Thoracic aorta (tissue), 2 donors: ENCODE measurements at regions not wholly inside any gene's neighbourhood (a gene's known extent, or its start where the extent isn't known, plus 50 kb on each side); places are given as distances from the start of the nearest gene placed in this dataset.

Experiments
- ATAC-seq: fragments of 150-250 bp; one replicate; pipeline ENCODE4 v1.8.0; 2017; ENCODE audit warnings: low read depth; ENCODE audit not compliant: insufficient number of reproducible peaks, low FRiP score
- DNase-seq: peaks from one replicate; pipeline ENCODE4 v3.0.0-alpha.2; 2020; ENCODE audit warnings: low spot score
- H3K27ac ChIP-seq, 2 donors: fragments of 200-600 bp; sonication (generic); 1 replicate in 1 of 2; 2 replicates in 1 of 2; pipeline ENCODE4 v1.5.1; 2016; ENCODE audit warnings: mild to moderate bottlenecking in 2 of 2, moderate library complexity in 2 of 2
- H3K27me3 ChIP-seq: fragments of 200-600 bp; sonication (generic); replicated peaks from 2 replicates; pipeline ENCODE4 v1.6.0; 2016; ENCODE audit warnings: mild to moderate bottlenecking; ENCODE audit not compliant: insufficient read depth
- H3K36me3 ChIP-seq: fragments of 200-600 bp; sonication (generic); one replicate; pipeline ENCODE4 v1.5.1; 2016
- H3K4me1 ChIP-seq, 2 donors: fragments of 200-600 bp; sonication (generic); 1 replicate in 1 of 2; 2 replicates in 1 of 2; pipeline versions ENCODE4 v1.5.1 to v1.6.0; 2016; ENCODE audit warnings: low read depth in 2 of 2, mild to moderate bottlenecking in 1 of 2; ENCODE audit not compliant: control insufficient read depth in 1 of 2
- H3K4me3 ChIP-seq: fragments of 200-600 bp; sonication (generic); 2 replicates; pipeline ENCODE4 v1.5.1; 2016; ENCODE audit warnings: mild to moderate bottlenecking
- H3K9me3 ChIP-seq: fragments of 200-600 bp; sonication (generic); 2 replicates; pipeline ENCODE4 v1.5.1; 2016
- TF ChIP-seq, protein P1 (sequence below): fragments of 200-600 bp; sonication (generic); IDR thresholded peaks from one replicate; pipeline ENCODE4 v1.5.1; 2019; ENCODE audit warnings: antibody characterized with exemption

DNA sequence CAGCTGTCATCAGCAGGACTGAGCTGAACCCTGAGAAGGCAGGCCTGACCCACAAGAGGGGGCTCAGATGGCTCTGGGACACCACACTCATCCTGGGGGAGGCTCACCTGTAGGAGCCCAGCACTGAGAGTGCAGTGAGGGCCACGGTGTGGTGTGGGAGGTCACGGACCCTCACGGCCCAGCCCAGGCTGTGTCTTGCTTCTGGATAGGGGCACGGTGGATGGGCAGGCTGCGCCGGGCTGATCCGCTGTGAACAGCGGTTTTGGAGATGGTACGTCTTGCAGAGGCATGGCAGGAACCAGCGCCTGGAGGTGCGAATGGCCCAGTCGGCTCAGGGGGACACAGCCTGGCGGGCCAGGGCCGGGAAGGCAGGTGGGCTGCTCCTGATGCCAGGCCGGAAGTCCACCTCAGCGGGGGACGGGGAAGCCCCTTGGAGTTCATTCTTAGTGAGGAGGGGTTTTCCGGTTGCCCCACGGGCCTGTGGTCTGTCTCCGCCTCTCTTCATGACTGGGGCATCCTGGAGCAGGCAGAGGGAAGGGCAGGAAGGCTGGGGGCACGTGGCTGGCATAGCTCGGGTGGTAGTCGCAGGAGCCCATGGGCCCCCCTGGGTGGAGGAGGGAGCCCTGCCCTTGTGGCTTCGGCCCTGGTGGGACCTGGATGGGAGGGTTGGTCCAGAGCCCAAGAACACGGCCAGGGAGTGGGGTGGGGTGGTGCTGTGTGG, 112.5 kb downstream of the UNCX start:
- Histone ChIP-seq H3K36me3 (no peaks in the 10 kb centered on the region), H3K27ac (no peak overlapping the region), H3K4me3 (no peak overlapping the region), H3K9me3 (no peaks in the 10 kb centered on the region), H3K27me3 (no peaks in the 10 kb centered on the region), H3K4me1 (no peaks in the 10 kb centered on the region)
- no peak for DNase-seq
- TF ChIP-seq, protein P1, sequence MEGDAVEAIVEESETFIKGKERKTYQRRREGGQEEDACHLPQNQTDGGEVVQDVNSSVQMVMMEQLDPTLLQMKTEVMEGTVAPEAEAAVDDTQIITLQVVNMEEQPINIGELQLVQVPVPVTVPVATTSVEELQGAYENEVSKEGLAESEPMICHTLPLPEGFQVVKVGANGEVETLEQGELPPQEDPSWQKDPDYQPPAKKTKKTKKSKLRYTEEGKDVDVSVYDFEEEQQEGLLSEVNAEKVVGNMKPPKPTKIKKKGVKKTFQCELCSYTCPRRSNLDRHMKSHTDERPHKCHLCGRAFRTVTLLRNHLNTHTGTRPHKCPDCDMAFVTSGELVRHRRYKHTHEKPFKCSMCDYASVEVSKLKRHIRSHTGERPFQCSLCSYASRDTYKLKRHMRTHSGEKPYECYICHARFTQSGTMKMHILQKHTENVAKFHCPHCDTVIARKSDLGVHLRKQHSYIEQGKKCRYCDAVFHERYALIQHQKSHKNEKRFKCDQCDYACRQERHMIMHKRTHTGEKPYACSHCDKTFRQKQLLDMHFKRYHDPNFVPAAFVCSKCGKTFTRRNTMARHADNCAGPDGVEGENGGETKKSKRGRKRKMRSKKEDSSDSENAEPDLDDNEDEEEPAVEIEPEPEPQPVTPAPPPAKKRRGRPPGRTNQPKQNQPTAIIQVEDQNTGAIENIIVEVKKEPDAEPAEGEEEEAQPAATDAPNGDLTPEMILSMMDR: no peak
- ATAC-seq: no peak

DNA sequence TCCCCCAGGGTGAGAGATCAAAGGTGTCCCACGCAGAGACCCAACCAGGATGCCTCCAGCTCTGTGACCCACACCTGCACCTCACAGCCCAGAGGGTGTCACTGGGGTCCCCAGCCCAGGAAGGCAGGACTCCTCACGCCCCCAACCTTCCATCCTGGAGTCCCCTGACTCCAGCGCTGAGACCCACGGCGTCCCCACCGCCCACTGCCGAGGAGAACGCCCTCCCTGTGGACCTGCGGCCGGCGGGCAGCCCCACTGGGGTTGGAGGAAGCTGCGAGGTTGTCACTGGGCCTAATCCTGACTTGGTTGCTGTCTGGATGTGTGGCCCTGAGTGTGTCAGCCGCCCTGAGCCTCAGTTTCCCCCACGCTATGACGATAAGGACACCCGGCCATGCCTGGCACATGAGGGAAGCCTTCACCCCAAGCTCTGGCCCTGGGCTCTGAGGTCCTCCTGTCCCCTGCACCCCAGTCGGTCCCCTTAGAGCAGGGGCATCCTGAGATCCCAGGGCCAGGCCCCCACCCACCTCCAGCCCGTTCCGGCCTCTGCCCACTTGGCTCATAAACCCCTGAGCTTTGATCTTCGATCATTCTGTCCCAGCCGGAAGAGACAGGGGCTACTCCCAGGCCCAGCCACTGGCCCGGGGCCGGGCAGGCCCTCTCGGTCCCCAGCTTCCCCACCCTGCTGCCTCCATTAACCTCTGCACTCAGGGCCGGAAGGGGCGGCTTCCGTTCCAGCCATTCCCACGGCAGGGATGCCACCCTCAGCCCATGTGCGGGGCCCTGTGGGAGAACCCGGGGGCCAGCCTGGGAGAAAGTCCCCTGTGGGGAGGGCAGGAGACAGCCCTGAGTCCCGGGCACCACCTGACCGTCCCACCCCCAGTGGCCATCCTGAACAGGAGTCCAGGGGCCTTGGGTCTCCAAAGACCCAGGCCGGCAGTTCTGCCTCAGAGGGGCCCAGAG, 113.2 kb downstream of the MICALL2 start:
- Histone ChIP-seq H3K9me3 (no peaks in the 10 kb centered on the region), H3K27ac (no peak overlapping the region), H3K36me3 (no peaks in the 10 kb centered on the region), H3K4me1 (no peaks in the 10 kb centered on the region), H3K4me3 (no peak overlapping the region), H3K27me3 (no peaks in the 10 kb centered on the region)
- TF ChIP-seq, protein P1: no peak
- DNase-seq (no peak), ATAC-seq (no peak)

DNA sequence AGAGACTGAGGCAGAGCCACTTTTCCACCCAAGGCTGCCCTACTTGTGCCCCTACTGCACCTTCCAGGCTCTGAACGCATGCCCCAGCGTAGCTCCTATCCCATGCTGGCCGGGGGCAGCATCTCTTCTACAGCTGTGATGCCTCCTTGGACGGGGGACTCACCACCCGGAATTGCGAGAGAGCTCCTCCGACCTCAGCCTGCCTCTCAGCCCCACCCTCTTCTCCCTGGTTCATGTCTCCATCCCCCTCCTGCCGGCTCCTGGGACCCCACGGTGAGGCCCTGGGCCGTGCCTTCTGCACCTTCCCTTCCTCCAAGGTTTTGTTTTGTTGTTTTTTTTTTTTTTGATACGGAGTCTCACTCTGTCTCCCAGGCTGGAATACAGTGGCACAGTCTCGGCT, 112.4 kb downstream of the MICALL2 start:
- no peak for DNase-seq
- Histone ChIP-seq H3K9me3 (no peaks in the 10 kb centered on the region), H3K4me1 (no peaks in the 10 kb centered on the region), H3K4me3 (no peak overlapping the region), H3K27me3 (no peaks in the 10 kb centered on the region), H3K36me3 (no peaks in the 10 kb centered on the region), H3K27ac (no peak overlapping the region)
- no peak for ATAC-seq
- TF ChIP-seq, protein P1: no peak

DNA sequence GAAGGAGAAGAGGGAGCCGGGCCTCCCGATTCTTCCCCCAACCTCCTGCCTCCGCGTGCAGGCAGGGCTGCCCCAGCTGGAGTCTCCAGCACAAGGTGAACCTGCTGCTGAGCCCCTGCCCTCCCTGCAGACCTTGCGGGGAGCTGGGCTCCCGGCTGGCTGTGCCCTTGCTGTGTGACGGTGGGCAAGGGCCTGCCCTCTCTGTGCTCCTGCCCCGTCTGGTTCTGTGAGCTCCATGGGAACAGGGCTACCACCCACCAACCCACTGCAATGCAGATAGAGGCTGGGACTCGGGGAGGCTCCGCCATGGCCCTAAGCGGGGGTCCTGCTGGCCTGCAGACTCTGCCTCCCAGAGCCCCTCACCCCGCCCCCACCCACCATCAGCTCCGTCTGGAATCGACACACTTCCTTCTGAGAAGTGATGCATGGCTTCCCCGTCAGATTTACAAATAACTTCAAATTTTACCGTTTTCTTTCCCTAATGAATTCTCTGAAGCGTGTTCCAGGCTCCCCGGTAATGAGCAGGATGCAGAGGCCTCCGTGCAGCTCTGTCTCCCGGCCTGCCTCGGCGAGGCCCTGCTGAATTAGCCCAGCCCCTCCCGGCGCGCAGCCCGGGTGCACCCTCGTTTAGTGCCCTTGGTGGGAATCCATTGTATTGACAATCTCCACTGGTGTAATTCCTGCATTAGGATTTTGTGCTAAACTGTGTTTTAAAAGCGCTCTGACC, 111.0 kb downstream of the MICALL2 start:
- no peak for ATAC-seq

More for the DNA sequence above, 111.0 kb downstream of the MICALL2 start:
- Histone ChIP-seq H3K27me3 (no peaks in the 10 kb centered on the region), H3K4me1 (no peaks in the 10 kb centered on the region), H3K36me3 (no peaks in the 10 kb centered on the region), H3K9me3 (no peaks in the 10 kb centered on the region), H3K27ac (no peak overlapping the region), H3K4me3 (no peak overlapping the region)
- DNase-seq: no peak
- TF ChIP-seq, protein P1: no peak
